ENCODE measurements at regions not wholly inside any gene's neighbourhood (a gene's known extent, or its start where the extent isn't known, plus 50 kb on each side); places are given as distances from the start of the nearest gene placed in this dataset.

DNA sequence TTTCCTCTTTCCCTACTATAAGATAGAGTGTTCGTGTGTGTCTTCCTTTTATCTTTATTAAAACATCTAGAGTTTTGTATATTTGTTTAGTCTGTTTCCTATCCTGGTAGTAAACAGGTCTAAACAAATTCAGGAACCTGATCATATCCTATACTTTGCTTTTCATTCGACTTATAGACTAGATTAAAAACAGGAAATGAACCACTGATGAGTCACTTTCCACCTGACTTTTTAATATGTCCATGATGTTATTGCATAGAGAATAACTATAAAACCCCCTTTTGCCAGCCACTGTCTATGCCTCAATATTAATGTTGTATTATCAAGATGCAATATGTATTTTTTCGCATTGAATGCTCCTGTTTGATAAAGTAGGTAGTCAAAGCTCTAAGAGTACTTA lies 1794.0 kb downstream of the STIM2 start:
- Histone ChIP-seq H3K36me3 (ENCODE audit: control insufficient read depth, insufficient read depth, low read length) (no peaks in the 10 kb centered on the region), H3K27ac (ENCODE audit: insufficient read depth, low read length) (no peak overlapping the region), H4K20me1 (ENCODE audit: control insufficient read depth, extremely low read depth, insufficient read depth, low read length) (no peaks in the 10 kb centered on the region), H3K9ac (ENCODE audit: insufficient read depth, low read length) (no peak overlapping the region), H3K4me1 (ENCODE audit: control insufficient read depth, extremely low read depth, insufficient read depth, low read length) (no peaks in the 10 kb centered on the region), H3K4me3 (replicated peaks in 1 of 4; ENCODE audit: control extremely low read depth in 1 of 4, insufficient read depth in 1 of 4, low read depth in 3 of 4, low read length in 4 of 4) (no peak overlapping the region), H3K9me3 (ENCODE audit: control insufficient read depth, insufficient read depth, low read depth, low read length) (no peaks in the 10 kb centered on the region), H2AFZ (ENCODE audit: low read length) (no peak overlapping the region), H3K4me2 (ENCODE audit: extremely low read depth, insufficient read depth, low read length) (no peak overlapping the region), H3K79me2 (ENCODE audit: control insufficient read depth, insufficient read depth, low read length) (no peaks in the 10 kb centered on the region), H3K27me3 (ENCODE audit: control insufficient read depth, insufficient read depth, low read length) (no peaks in the 10 kb centered on the region)
- TF ChIP-seq, protein P1, sequence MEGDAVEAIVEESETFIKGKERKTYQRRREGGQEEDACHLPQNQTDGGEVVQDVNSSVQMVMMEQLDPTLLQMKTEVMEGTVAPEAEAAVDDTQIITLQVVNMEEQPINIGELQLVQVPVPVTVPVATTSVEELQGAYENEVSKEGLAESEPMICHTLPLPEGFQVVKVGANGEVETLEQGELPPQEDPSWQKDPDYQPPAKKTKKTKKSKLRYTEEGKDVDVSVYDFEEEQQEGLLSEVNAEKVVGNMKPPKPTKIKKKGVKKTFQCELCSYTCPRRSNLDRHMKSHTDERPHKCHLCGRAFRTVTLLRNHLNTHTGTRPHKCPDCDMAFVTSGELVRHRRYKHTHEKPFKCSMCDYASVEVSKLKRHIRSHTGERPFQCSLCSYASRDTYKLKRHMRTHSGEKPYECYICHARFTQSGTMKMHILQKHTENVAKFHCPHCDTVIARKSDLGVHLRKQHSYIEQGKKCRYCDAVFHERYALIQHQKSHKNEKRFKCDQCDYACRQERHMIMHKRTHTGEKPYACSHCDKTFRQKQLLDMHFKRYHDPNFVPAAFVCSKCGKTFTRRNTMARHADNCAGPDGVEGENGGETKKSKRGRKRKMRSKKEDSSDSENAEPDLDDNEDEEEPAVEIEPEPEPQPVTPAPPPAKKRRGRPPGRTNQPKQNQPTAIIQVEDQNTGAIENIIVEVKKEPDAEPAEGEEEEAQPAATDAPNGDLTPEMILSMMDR (conservative IDR thresholded peaks at IDR 0.05 in 1 of 2, IDR thresholded peaks at IDR 0.05 in 1 of 2; ENCODE audit: low read depth in 1 of 2, low read length in 2 of 2): no peak
- no peak for TF ChIP-seq EZH2 (IDR thresholded peaks at IDR 0.05; ENCODE audit: low read length, missing control alignments)
- no peak for DNase-seq (ENCODE audit: low read depth in 2 of 2)

DNA sequence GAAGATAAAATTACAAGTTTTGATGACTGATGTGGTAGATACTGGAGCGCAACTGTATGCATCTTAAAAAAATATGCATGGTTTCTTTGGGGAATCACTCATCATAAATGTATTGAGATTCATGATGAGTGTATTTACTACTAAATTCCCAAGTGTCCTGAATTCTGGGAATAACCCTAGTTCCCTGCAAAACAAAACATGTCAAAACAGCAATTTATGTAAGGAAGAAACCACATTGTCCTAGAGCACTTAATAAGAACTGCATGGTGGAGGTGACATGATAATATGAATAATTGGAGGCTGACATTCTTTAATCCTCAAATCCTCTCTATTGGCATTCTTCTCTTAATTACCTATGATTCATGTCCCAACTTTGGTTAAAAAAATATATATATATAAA lies 1804.7 kb downstream of the STIM2 start:
- H3K4me1 ChIP-seq (ENCODE audit: control insufficient read depth, extremely low read depth, insufficient read depth, low read length): no peaks in the 10 kb centered on the region
- no peak overlapping the region for H3K4me2 ChIP-seq (ENCODE audit: extremely low read depth, insufficient read depth, low read length)
- no peaks in the 10 kb centered on the region for H3K27me3 ChIP-seq (ENCODE audit: control insufficient read depth, insufficient read depth, low read length)
- H4K20me1 ChIP-seq (ENCODE audit: control insufficient read depth, extremely low read depth, insufficient read depth, low read length): no peaks in the 10 kb centered on the region
- no peak for TF ChIP-seq EZH2 (IDR thresholded peaks at IDR 0.05; ENCODE audit: low read length, missing control alignments)
- TF ChIP-seq, protein P1 (conservative IDR thresholded peaks at IDR 0.05 in 1 of 2, IDR thresholded peaks at IDR 0.05 in 1 of 2; ENCODE audit: low read depth in 1 of 2, low read length in 2 of 2): no peak
- no peak overlapping the region for H3K27ac ChIP-seq (ENCODE audit: insufficient read depth, low read length)
- no peak overlapping the region for H3K9ac ChIP-seq (ENCODE audit: insufficient read depth, low read length)
- no peak for DNase-seq (ENCODE audit: low read depth in 2 of 2)
- no peak overlapping the region for H3K4me3 ChIP-seq (replicated peaks in 1 of 4; ENCODE audit: control extremely low read depth in 1 of 4, insufficient read depth in 1 of 4, low read depth in 3 of 4, low read length in 4 of 4)
- H3K36me3 ChIP-seq (ENCODE audit: control insufficient read depth, insufficient read depth, low read length): no peaks in the 10 kb centered on the region
- H3K9me3 ChIP-seq (ENCODE audit: control insufficient read depth, insufficient read depth, low read depth, low read length): no peaks in the 10 kb centered on the region
- H3K79me2 ChIP-seq (ENCODE audit: control insufficient read depth, insufficient read depth, low read length): no peaks in the 10 kb centered on the region
- H2AFZ ChIP-seq (ENCODE audit: low read length): no peak overlapping the region

DNA sequence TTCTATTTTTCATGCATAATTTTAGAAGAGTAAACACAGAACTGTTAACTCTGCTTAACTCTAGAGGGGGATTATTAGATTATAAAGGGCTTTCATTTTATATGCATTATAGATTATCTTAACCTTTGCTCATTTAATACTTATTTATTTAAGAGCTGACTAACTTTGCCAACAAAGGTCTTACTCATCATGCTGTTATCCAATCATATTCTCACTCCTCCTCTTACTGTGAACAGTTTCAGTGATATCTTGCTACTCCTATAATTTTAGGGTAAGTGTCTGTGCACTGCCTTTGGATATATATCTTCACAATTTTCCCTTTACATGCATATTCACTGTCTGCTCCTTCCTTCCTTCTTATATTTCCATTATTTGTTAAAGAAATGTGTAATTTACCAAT lies 1814.9 kb downstream of the STIM2 start:
- TF ChIP-seq, protein P1 (conservative IDR thresholded peaks at IDR 0.05 in 1 of 2, IDR thresholded peaks at IDR 0.05 in 1 of 2; ENCODE audit: low read depth in 1 of 2, low read length in 2 of 2): no peak
- TF ChIP-seq EZH2 (IDR thresholded peaks at IDR 0.05; ENCODE audit: low read length, missing control alignments): no peak
- Histone ChIP-seq H3K79me2 (ENCODE audit: control insufficient read depth, insufficient read depth, low read length) (no peaks in the 10 kb centered on the region), H3K4me1 (ENCODE audit: control insufficient read depth, extremely low read depth, insufficient read depth, low read length) (no peaks in the 10 kb centered on the region), H3K4me2 (ENCODE audit: extremely low read depth, insufficient read depth, low read length) (no peak overlapping the region), H3K27me3 (ENCODE audit: control insufficient read depth, insufficient read depth, low read length) (no peaks in the 10 kb centered on the region), H3K27ac (ENCODE audit: insufficient read depth, low read length) (no peak overlapping the region), H3K9ac (ENCODE audit: insufficient read depth, low read length) (no peak overlapping the region), H3K36me3 (ENCODE audit: control insufficient read depth, insufficient read depth, low read length) (no peaks in the 10 kb centered on the region), H4K20me1 (ENCODE audit: control insufficient read depth, extremely low read depth, insufficient read depth, low read length) (no peaks in the 10 kb centered on the region), H3K9me3 (ENCODE audit: control insufficient read depth, insufficient read depth, low read depth, low read length) (no peaks in the 10 kb centered on the region), H3K4me3 (replicated peaks in 1 of 4; ENCODE audit: control extremely low read depth in 1 of 4, insufficient read depth in 1 of 4, low read depth in 3 of 4, low read length in 4 of 4) (no peak overlapping the region), H2AFZ (ENCODE audit: low read length) (no peak overlapping the region)
- peak; percentile 5 to 42 for DNase-seq (ENCODE audit: low read depth in 2 of 2)

Measured in fibroblast of lung (primary cell).